Gastrocnemius medialis (tissue), 4 donors: ENCODE measurements at regions not wholly inside any gene's neighbourhood (a gene's known extent, or its start where the extent isn't known, plus 50 kb on each side); places are given as distances from the start of the nearest gene placed in this dataset.

Experiments
- ATAC-seq, 2 donors: fragments of 150-250 bp; one replicate each; pipeline ENCODE4 v1.9.1; 2016
- DNase-seq, 2 donors: peaks; one replicate each; pipeline ENCODE4 v3.0.0-alpha.2; 2019
- H3K27ac ChIP-seq, 4 donors: fragments of 200-600 bp; sonication (generic); 1 replicate in 1 of 4; 2 replicates in 3 of 4; pipeline ENCODE4 v1.5.1; 2016 to 2018; ENCODE audit warnings: mild to moderate bottlenecking in 2 of 4, moderate library complexity in 1 of 4
- H3K27me3 ChIP-seq, 3 donors: fragments of 200-600 bp; sonication (generic) in 2 of 3; 1 replicate in 1 of 3; 2 replicates in 2 of 3; pipeline versions ENCODE4 v1.5.1 to v1.6.0; 2016 to 2019; ENCODE audit warnings: mild to moderate bottlenecking in 1 of 3, moderate library complexity in 1 of 3
- H3K36me3 ChIP-seq, 2 donors: fragments of 200-600 bp; sonication (generic) in 1 of 2; one replicate each; pipeline ENCODE4 v1.5.1; 2017 to 2018
- H3K4me1 ChIP-seq, 2 donors: fragments of 200-600 bp; sonication (generic) in 1 of 2; one replicate each; pipeline ENCODE4 v1.5.1; 2016 to 2017; ENCODE audit warnings: mild to moderate bottlenecking in 2 of 2
- H3K4me3 ChIP-seq, 4 donors: fragments of 200-600 bp; sonication (generic) in 3 of 4; 1 replicate in 1 of 4; 2 replicates in 3 of 4; pipeline ENCODE4 v1.5.1; 2016 to 2019; ENCODE audit warnings: mild to moderate bottlenecking in 2 of 4
- H3K9me3 ChIP-seq, 3 donors: fragments of 200-600 bp; sonication (generic) in 2 of 3; 1 replicate in 1 of 3; 2 replicates in 2 of 3; pipeline ENCODE4 v1.5.1; 2016 to 2019
- CTCF ChIP-seq, 5 experiments: fragments of 450-650 bp in 3 of 5; fragments of 200-600 bp in 2 of 5; sonication (generic) in 2 of 5; IDR thresholded peaks in 4 of 5; conservative IDR thresholded peaks in 1 of 5; 1 replicate in 4 of 5; 2 replicates in 1 of 5; pipeline ENCODE4 v1.5.1; 2016 to 2019; ENCODE audit warnings: antibody characterized with exemption in 5 of 5, mild to moderate bottlenecking in 3 of 5, moderate library complexity in 3 of 5
- POLR2A ChIP-seq, 2 donors: fragments of 450-650 bp; IDR thresholded peaks; one replicate each; pipeline ENCODE4 v1.6.1; 2017; ENCODE audit warnings: antibody characterized with exemption in 2 of 2, mild to moderate bottlenecking in 2 of 2, moderate library complexity in 2 of 2
- in situ Hi-C, 4 donors: fragments of 200-750 bp; cut with MboI; loops; one replicate each; pipeline versions ENCODE4 v1.15.0 to v1.8.0; 2017; ENCODE audit warnings: low sequenced_read_pairs in 4 of 4
- intact Hi-C: fragments of 100-400 bp; cut with DNase I; formaldehyde crosslinking; loops from one replicate; pipeline ENCODE4 v1.15.1; 2023; ENCODE audit warnings: low total_unique reads

DNA sequence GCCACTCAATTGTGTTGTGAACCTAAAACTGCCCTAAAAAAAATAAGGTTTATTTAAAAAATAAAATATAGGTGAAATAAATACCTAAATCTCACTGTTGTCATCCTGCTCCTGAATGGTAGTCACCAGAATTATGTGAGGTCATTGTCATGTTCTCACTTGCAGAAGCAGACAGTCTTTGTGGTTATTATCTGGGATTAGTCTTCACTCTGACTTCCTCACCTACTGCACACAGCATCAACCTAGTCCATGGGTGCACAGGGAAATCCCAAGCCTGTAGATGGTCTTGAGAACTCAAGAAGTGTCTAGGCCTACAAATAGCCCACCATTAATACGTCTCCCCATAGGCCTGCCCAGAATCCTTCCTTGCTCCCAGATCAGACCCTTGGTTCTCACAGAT is 97.0 kb downstream of the FOXF2 start:
- Histone ChIP-seq H3K9me3 (no peaks in the 10 kb centered on the region), H3K36me3 (no peaks in the 10 kb centered on the region), H3K27me3 (no peaks in the 10 kb centered on the region), H3K4me1 (no peaks in the 10 kb centered on the region), H3K27ac (no peak overlapping the region), H3K4me3 (no peak overlapping the region)
- in situ Hi-C loops (no loop called here), intact Hi-C loops (no loop called here)
- TF ChIP-seq POLR2A (IDR thresholded peaks at IDR 0.05): no peak
- TF ChIP-seq CTCF (IDR thresholded peaks at IDR 0.05 in 4 of 5, conservative IDR thresholded peaks at IDR 0.05 in 1 of 5): no peak
- ATAC-seq: no peak
- DNase-seq: no peak

DNA sequence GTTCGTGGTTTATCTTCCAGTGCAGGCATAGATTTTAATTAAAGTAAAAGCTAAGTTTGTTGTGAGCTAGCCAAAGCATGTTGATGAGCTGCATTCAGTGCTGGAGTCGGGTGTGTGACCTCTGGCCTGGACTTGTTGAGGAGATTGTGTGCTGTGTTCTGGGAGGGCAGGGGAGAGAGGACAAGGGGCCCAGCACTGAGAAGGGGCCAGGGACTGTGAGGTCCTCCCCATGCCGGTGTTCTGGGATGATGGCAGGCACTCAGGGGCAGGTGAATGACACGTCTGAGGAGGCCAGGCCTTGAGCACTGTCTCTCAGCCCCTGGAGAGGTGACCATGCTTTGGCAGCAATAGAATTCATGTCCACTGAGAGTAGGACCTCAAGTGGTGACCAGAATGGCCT is 97.9 kb downstream of the FOXF2 start:
- intact Hi-C loops (no loop called here), in situ Hi-C loops (no loop called here)
- no peaks in the 10 kb centered on the region for H3K36me3 ChIP-seq
- no peaks in the 10 kb centered on the region for H3K4me1 ChIP-seq
- no peaks in the 10 kb centered on the region for H3K9me3 ChIP-seq
- no peak for TF ChIP-seq POLR2A (IDR thresholded peaks at IDR 0.05)
- no peak for TF ChIP-seq CTCF (IDR thresholded peaks at IDR 0.05 in 4 of 5, conservative IDR thresholded peaks at IDR 0.05 in 1 of 5)
- ATAC-seq (no peak), DNase-seq (no peak)
- no peaks in the 10 kb centered on the region for H3K27me3 ChIP-seq
- no peak overlapping the region for H3K27ac ChIP-seq
- no peak overlapping the region for H3K4me3 ChIP-seq

DNA sequence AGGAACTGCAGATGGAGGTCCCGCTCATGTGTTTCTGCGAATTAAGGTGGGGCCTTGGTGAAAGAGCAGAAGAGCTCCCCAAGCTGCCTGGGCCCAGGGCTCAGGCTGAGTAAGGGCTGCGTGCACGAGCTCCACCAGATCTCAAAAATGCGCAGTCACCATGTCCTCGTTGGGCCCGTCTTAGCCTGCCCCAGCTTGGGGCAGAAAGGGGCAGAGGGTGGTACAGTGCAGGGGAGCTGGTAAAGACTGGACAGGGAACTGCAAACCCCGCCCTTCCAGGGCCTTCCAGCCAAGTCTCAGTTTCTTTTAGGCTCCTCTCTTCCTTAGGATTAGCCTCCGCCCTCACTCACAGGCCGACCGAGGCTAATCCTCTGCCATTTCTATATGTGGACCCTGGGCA is 101.6 kb downstream of the FOXF2 start:
- ATAC-seq: no peak
- Histone ChIP-seq H3K4me3 (no peak overlapping the region), H3K4me1 (no peaks in the 10 kb centered on the region), H3K9me3 (no peaks in the 10 kb centered on the region), H3K36me3 (no peaks in the 10 kb centered on the region), H3K27me3 (no peaks in the 10 kb centered on the region), H3K27ac (no peak overlapping the region)
- TF ChIP-seq CTCF (IDR thresholded peaks at IDR 0.05 in 4 of 5, conservative IDR thresholded peaks at IDR 0.05 in 1 of 5): no peak
- no peak for TF ChIP-seq POLR2A (IDR thresholded peaks at IDR 0.05)
- intact Hi-C loops: no loop called here
- in situ Hi-C loops: no loop called here
- no peak for DNase-seq

DNA sequence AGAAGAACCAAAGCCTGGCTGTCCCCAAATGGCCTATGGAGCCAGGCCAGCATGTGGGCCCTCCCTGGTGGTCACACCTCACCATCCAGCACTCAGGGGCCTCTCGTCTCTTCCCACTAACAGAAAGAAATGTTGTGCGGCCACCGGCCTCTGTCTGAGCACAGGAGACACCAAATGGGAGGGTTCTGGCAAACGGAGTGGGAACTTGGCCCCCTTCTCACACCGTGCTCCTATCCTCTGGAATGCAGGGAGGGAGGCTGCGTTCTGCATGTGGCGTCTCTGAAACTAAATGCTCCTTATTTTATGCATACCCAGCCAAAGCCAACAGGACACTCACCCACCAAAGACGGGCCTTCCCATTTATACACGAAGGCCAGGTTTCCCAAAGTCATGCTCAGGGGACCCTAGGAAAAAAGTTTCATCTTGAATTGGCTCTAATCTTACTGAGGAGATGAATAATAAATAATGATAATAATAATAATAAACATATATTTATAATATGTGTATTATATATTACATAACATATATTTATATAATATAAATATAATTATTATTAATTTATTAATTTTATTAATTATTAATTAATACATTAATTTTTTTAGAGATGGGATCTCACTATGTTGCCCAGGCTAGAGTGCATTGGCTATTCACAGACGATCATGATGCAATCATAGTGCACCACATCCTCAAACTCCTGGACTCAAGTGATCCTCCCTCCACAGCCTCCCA is 102.4 kb downstream of the FOXF2 start:
- H3K4me1 ChIP-seq: no peaks in the 10 kb centered on the region
- no peaks in the 10 kb centered on the region for H3K9me3 ChIP-seq
- intact Hi-C loops (no loop called here), in situ Hi-C loops (no loop called here)
- no peak for DNase-seq
- H3K4me3 ChIP-seq: no peak overlapping the region
- TF ChIP-seq CTCF (IDR thresholded peaks at IDR 0.05 in 4 of 5, conservative IDR thresholded peaks at IDR 0.05 in 1 of 5) (no peak), POLR2A (IDR thresholded peaks at IDR 0.05) (no peak)
- no peak for ATAC-seq
- H3K27me3 ChIP-seq: no peaks in the 10 kb centered on the region
- H3K27ac ChIP-seq: no peak overlapping the region
- no peaks in the 10 kb centered on the region for H3K36me3 ChIP-seq

DNA sequence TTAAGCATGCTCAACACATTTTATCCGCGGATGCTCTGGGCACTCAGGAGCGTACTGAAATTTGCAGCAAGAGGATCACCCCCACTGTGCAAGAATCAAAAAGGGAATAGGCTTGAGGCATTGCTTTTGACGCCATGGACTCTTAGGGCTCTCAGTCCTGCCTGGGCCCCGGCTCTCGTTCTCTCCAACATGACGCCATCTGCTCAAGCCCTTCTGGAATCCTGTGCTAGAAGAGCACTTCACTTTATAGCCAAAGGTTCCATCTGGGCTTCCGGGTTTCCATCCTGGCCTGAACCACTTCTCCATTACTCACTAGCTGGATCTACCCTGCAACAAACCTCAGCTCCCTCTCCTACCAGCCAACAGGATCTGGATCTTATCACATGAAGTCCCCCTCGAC is 105.3 kb downstream of the FOXF2 start:
- Histone ChIP-seq H3K4me3 (no peak overlapping the region), H3K9me3 (no peaks in the 10 kb centered on the region), H3K27me3 (no peaks in the 10 kb centered on the region), H3K4me1 (no peaks in the 10 kb centered on the region), H3K36me3 (no peaks in the 10 kb centered on the region), H3K27ac (no peak overlapping the region)
- no peak for DNase-seq
- ATAC-seq: no peak
- TF ChIP-seq CTCF (IDR thresholded peaks at IDR 0.05 in 4 of 5, conservative IDR thresholded peaks at IDR 0.05 in 1 of 5): no peak
- TF ChIP-seq POLR2A (IDR thresholded peaks at IDR 0.05): no peak
- intact Hi-C loops: no loop called here
- in situ Hi-C loops: no loop called here
